ENCODE measurements at regions not wholly inside any gene's neighbourhood (a gene's known extent, or its start where the extent isn't known, plus 50 kb on each side); places are given as distances from the start of the nearest gene placed in this dataset.
"Not testable (repeated sequence)": the region's sequence is repeated elsewhere in the genome, so short reads cannot be mapped to it uniquely, and the experiment has no call there.

DNA sequence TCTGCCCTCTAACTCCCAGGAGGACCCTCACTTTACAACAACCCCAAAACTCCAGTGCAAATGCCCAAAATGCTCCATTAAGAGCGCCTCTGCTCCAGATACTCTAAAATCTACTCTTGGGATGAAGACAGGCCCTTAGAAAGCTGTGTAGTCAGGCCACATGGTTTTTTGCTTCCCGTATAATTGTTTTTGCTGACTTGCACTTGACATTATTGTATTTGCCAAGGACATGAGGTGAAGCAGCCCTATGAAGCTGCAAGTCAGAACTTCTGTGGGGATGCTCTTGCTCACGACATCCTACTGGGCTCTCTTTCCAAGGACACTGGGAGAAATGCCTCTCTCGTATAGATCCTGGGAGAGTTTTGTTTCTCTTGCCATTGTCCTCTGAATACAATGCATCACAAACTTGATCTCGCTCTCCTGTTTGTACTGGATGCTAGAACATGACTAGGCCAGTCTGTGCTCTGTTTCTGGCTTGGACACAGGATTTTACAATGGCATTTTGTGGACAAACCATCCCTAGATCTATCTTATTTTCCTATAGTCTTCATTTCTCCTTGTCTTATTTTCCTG, 177.2 kb upstream of the DTNBP1 start:
- DNase-seq (ENCODE audit: low read depth) = no peak

- no peak for DNase-seq (ENCODE audit: low read depth)
Observed at GRCh38 chr6:15837205-15837604, 174.4 kb upstream of the DTNBP1 start.

GRCh38 chr6:15832841-15833240, 170.0 kb upstream of the DTNBP1 start:
- no peak for DNase-seq (ENCODE audit: low read depth)

DNA sequence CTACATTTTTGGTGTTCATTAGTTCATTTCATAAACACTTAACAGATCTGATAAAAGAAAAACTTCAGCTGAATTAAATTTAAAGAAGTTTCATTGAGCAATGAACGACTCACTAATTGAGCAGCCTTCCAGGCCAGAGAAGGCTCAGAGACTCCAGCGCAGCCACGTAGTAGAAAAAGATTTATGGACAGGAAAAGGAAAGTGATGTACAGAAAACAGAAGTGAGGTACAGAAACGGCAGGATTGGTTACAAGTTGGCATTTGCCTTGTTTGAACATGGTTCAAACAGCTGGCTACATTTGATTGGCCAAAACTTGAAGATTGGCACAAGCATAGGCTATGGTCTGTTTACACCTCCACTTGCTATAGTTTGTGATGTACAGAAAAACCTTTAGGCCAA, 166.3 kb upstream of the DTNBP1 start:
- no peak for DNase-seq (ENCODE audit: low read depth)

- no peak for DNase-seq (ENCODE audit: low read depth)
Observed at GRCh38 chr6:15827496-15828255, 164.8 kb upstream of the DTNBP1 start.

DNA sequence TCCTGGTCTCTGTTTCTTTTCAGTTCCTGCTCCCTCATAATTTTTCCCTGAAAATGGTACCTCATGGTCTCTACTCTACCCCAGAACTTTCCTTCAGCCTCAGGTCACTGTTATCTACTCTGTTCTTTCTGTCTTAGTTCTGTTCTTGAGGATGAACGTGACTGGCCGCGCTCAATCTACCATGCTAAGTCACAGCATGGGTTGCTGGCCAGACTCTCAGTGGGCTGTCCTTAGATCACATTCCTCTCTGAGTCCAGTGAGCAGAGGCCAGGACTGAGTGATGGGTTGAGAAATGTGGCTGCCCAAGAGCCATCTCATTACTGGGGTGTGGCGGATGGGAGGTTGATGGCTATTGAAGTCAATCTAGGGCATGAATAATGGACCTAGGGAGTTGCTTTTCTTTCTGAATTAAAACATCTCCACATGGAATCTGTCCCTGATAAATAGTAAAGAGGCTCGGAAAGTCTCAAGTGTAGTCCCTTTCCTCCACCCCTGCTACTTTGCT, 164.0 kb upstream of the DTNBP1 start:
- no peak for DNase-seq (ENCODE audit: low read depth)

- no peak for DNase-seq (ENCODE audit: low read depth)
Observed at GRCh38 chr6:15825332-15825930, 162.6 kb upstream of the DTNBP1 start.

GRCh38 chr6:15824811-15825210, 162.0 kb upstream of the DTNBP1 start:
- no peak for DNase-seq (ENCODE audit: low read depth)

- DNase-seq (ENCODE audit: low read depth) = no peak
Observed at GRCh38 chr6:15823838-15824414, 161.1 kb upstream of the DTNBP1 start.

GRCh38 chr6:15822835-15823234, 160.0 kb upstream of the DTNBP1 start:
- DNase-seq (ENCODE audit: low read depth) = no peak

DNA sequence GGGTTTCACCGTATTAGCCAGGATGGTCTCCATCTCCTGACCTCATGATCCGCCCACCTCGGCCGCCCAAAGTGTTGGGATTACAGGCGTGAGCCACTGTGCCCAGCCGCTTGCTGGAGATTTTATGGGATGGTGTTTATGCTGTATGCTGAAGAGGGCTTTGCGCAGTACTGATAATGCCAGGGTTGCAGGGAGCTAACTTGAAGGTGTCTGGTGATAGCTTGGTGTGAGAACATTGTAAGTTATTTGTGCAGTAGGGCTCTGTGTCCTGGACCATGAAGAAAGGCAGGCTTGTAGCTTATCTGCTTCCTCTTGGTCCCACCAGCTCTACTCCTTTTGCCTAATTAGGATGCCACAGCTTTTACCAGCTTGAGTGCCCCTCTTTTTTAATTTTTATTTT, 157.0 kb upstream of the DTNBP1 start:
- no peak for DNase-seq (ENCODE audit: low read depth)

GRCh38 chr6:15819226-15819625, 156.4 kb upstream of the DTNBP1 start:
- no peak for DNase-seq (ENCODE audit: low read depth)

GRCh38 chr6:15818491-15818890, 155.7 kb upstream of the DTNBP1 start:
- no peak for DNase-seq (ENCODE audit: low read depth)

- DNase-seq (ENCODE audit: low read depth) = no peak
Observed at GRCh38 chr6:15818044-15818443, 155.2 kb upstream of the DTNBP1 start.

- no peak for DNase-seq (ENCODE audit: low read depth)
Observed at GRCh38 chr6:15817100-15817499, 154.3 kb upstream of the DTNBP1 start.

DNA sequence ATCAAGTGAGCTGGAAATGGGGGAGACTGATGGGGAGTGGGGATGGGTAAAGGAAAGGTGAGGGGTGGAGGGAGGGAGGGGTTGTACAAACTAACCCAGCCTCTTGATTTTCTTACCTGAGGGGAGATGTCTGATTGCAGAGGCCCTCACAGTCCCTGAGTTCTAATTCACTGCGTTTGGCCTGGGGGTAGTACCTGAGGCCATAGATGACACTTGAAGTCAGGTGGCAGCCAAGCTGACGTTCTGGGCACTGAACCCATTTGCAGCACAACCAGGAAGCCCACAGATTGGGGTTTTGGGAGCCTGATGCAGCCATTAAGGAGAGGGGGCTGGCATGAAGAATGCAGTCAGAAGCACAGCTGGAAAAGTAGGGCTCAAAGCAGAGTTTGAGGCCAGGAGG, 153.8 kb upstream of the DTNBP1 start:
- no peak for DNase-seq (ENCODE audit: low read depth)

- not testable (repeated sequence) for DNase-seq (ENCODE audit: low read depth)
Observed at GRCh38 chr6:15813698-15814097, 150.9 kb upstream of the DTNBP1 start.

GRCh38 chr6:15811107-15811506, 148.3 kb upstream of the DTNBP1 start:
- DNase-seq (ENCODE audit: low read depth) = no peak

DNA sequence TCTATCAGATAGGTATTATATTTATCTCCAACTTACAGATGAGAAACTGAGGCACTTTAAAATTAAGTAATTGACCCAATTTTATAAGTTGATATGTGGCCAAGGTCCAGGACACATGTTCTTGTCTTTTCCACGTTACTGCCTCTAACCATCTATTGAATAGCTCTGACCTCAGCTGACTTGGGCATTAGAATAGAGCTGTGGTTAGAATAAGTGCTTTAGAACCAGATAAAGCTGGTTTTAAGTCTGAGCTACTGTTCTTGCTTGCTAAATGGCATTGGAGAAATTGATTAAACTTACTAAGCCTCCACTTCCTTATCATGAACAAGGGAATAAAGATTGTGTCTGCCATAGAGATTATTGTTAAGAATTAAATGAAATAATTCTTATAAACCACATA, 147.8 kb upstream of the DTNBP1 start:
- no peak for DNase-seq (ENCODE audit: low read depth)

DNA sequence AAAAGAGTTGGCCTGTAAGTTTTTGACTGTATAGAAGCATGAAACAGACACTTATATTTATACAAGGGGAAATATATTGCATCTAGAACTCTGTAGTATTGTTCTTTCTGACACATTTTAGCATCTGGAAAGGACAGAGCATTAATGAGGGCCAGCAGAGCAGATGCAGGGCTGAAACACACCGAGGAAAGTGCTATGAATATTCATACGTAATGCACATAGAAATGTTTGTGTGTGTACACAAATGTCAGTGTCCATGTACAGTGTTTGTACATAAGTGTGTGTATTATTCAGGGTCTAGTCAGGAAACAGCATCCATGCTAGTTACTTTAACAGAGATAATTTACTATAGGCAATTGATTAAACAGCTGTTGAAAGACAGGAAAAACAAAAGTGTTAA, 146.5 kb upstream of the DTNBP1 start:
- DNase-seq (ENCODE audit: low read depth) = no peak

- no peak for DNase-seq (ENCODE audit: low read depth)
Observed at GRCh38 chr6:15804164-15805154, 141.6 kb upstream of the DTNBP1 start.

- no peak for DNase-seq (ENCODE audit: low read depth)
Observed at GRCh38 chr6:15802466-15802865, 139.6 kb upstream of the DTNBP1 start.

Measured in fibroblast of gingiva (primary cell).